ENCODE measurements at regions not wholly inside any gene's neighbourhood (a gene's known extent, or its start where the extent isn't known, plus 50 kb on each side); places are given as distances from the start of the nearest gene placed in this dataset.

DNA sequence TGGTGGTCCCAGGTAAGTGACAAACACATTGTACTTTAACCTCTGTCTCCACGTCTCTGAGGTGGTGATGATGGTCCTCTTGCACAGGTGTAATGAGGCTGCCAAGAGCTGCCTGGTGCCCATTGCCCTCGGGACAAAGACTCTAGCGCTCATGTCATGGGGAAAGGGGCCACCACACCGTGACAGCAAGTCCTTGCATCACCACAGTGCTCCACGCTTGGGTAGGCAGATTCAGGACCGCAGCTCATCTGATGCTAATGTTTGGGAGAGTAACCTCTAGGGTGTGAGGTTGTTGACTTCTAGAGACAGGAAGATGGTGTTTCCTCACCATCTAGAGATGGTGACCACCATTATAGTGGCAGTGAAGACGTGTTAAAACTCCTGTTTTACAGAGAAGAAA is 395.6 kb downstream of the ADRA2A start:
- no peaks in the 10 kb centered on the region for H3K4me1 Mint-ChIP-seq
- no peaks in the 10 kb centered on the region for H3K9me3 Mint-ChIP-seq
- peaks cover 6% of the 10 kb centered on the region for H3K27me3 Mint-ChIP-seq (ENCODE audit: low read depth)
- H3K36me3 Mint-ChIP-seq (ENCODE audit: low read depth): no peaks in the 10 kb centered on the region
- H3K4me3 Mint-ChIP-seq: no peak overlapping the region
- TF ChIP-seq, protein P1, sequence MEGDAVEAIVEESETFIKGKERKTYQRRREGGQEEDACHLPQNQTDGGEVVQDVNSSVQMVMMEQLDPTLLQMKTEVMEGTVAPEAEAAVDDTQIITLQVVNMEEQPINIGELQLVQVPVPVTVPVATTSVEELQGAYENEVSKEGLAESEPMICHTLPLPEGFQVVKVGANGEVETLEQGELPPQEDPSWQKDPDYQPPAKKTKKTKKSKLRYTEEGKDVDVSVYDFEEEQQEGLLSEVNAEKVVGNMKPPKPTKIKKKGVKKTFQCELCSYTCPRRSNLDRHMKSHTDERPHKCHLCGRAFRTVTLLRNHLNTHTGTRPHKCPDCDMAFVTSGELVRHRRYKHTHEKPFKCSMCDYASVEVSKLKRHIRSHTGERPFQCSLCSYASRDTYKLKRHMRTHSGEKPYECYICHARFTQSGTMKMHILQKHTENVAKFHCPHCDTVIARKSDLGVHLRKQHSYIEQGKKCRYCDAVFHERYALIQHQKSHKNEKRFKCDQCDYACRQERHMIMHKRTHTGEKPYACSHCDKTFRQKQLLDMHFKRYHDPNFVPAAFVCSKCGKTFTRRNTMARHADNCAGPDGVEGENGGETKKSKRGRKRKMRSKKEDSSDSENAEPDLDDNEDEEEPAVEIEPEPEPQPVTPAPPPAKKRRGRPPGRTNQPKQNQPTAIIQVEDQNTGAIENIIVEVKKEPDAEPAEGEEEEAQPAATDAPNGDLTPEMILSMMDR (conservative IDR thresholded peaks at IDR 0.05): no peak
- DNase-seq (ENCODE audit: low read depth, low spot score): no peak
- no peak overlapping the region for H3K27ac Mint-ChIP-seq (ENCODE audit: unreplicated experiment)

- Mint-ChIP-seq H3K27ac (ENCODE audit: unreplicated experiment) (no peak overlapping the region), H3K36me3 (ENCODE audit: low read depth) (no peaks in the 10 kb centered on the region), H3K4me3 (no peak overlapping the region)
Observed at GRCh38 chr10:111473361-111473760, 396.5 kb downstream of the ADRA2A start.

DNA sequence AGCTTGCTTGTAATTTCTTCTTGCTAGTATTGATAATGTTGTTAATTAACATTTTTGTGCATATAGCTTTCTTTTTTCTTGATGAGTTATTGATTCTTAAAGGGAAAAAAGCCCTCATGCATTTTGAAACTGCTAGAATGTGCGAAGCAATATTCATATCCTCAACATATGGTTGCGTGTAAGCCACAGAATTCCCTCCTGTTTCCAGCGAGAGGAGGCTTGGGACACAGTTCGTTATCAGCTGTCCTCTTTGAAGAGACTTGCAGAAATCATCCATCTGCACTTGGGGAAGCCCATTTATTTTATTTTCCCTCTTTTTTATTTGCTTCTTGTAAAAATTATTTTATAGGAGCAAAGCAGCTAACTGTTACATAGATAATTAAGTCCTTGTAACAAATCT is 398.0 kb downstream of the ADRA2A start:
- no peak for DNase-seq (ENCODE audit: low read depth, low spot score)
- H3K9me3 Mint-ChIP-seq: no peaks in the 10 kb centered on the region
- H3K36me3 Mint-ChIP-seq (ENCODE audit: low read depth): no peaks in the 10 kb centered on the region
- no peak overlapping the region for H3K27ac Mint-ChIP-seq (ENCODE audit: unreplicated experiment)
- H3K4me1 Mint-ChIP-seq: peaks cover under 1% of the 10 kb centered on the region
- TF ChIP-seq, protein P1 (conservative IDR thresholded peaks at IDR 0.05): no peak
- no peak overlapping the region for H3K4me3 Mint-ChIP-seq
- H3K27me3 Mint-ChIP-seq (ENCODE audit: low read depth): no peaks in the 10 kb centered on the region

More at GRCh38 chr10:111473361-111473760, 396.5 kb downstream of the ADRA2A start:
- Mint-ChIP-seq H3K27me3 (ENCODE audit: low read depth) (no peaks in the 10 kb centered on the region), H3K9me3 (no peaks in the 10 kb centered on the region), H3K4me1 (no peaks in the 10 kb centered on the region)
- DNase-seq (ENCODE audit: low read depth, low spot score): no peak
- TF ChIP-seq, protein P1 (conservative IDR thresholded peaks at IDR 0.05): no peak

- H3K9me3 Mint-ChIP-seq: no peaks in the 10 kb centered on the region
- no peaks in the 10 kb centered on the region for H3K36me3 Mint-ChIP-seq (ENCODE audit: low read depth)
- peaks cover 4% of the 10 kb centered on the region for H3K4me1 Mint-ChIP-seq
- TF ChIP-seq, protein P1 (conservative IDR thresholded peaks at IDR 0.05): no peak
- no peaks in the 10 kb centered on the region for H3K27me3 Mint-ChIP-seq (ENCODE audit: low read depth)
- no peak for DNase-seq (ENCODE audit: low read depth, low spot score)
- H3K27ac Mint-ChIP-seq (ENCODE audit: unreplicated experiment): no peak overlapping the region
- no peak overlapping the region for H3K4me3 Mint-ChIP-seq
Observed at GRCh38 chr10:111475720-111476119, 398.9 kb downstream of the ADRA2A start.

GRCh38 chr10:111478651-111479050 is 401.8 kb downstream of the ADRA2A start:
- TF ChIP-seq, protein P1 (conservative IDR thresholded peaks at IDR 0.05): no peak
- H3K36me3 Mint-ChIP-seq (ENCODE audit: low read depth): no peaks in the 10 kb centered on the region
- H3K27ac Mint-ChIP-seq (ENCODE audit: unreplicated experiment): no peak overlapping the region
- H3K27me3 Mint-ChIP-seq (ENCODE audit: low read depth): no peaks in the 10 kb centered on the region
- H3K4me1 Mint-ChIP-seq: peaks cover 4% of the 10 kb centered on the region
- H3K4me3 Mint-ChIP-seq: no peak overlapping the region
- no peaks in the 10 kb centered on the region for H3K9me3 Mint-ChIP-seq
- DNase-seq (ENCODE audit: low read depth, low spot score): no peak

GRCh38 chr10:111479966-111480365 is 403.1 kb downstream of the ADRA2A start:
- H3K27me3 Mint-ChIP-seq (ENCODE audit: low read depth): no peaks in the 10 kb centered on the region
- no peaks in the 10 kb centered on the region for H3K36me3 Mint-ChIP-seq (ENCODE audit: low read depth)
- DNase-seq (ENCODE audit: low read depth, low spot score): no peak
- H3K4me1 Mint-ChIP-seq: peaks cover 4% of the 10 kb centered on the region
- H3K27ac Mint-ChIP-seq (ENCODE audit: unreplicated experiment): no peak overlapping the region
- no peak overlapping the region for H3K4me3 Mint-ChIP-seq
- TF ChIP-seq, protein P1 (conservative IDR thresholded peaks at IDR 0.05): no peak
- H3K9me3 Mint-ChIP-seq: no peaks in the 10 kb centered on the region

Data from neural crest cell (in vitro differentiated cells).